ENCODE measurements at regions not wholly inside any gene's neighbourhood (a gene's known extent, or its start where the extent isn't known, plus 50 kb on each side); places are given as distances from the start of the nearest gene placed in this dataset.

- ATAC-seq (ENCODE audit: poor library complexity) (no peak), DNase-seq (no peak)
- intact Hi-C loops (cut with DNase I), result no loop called here
These were observed 274.9 kb upstream of the NEBL start for GRCh38 chr10:21171936-21172541.

GRCh38 chr10:21171197-21171935 is 274.3 kb upstream of the NEBL start:
- ATAC-seq (ENCODE audit: poor library complexity) (no peak), DNase-seq (no peak)
- intact Hi-C loops (cut with DNase I), result no loop called here

- ATAC-seq (ENCODE audit: poor library complexity), result no peak
- intact Hi-C loops (cut with DNase I), result no loop called here
- DNase-seq, result no peak
These were observed 273.1 kb upstream of the NEBL start for GRCh38 chr10:21170216-21170615.

GRCh38 chr10:21169271-21169670 is 272.2 kb upstream of the NEBL start:
- no peak for DNase-seq
- ATAC-seq (ENCODE audit: poor library complexity), result no peak
- intact Hi-C loops (cut with DNase I), result no loop called here

- intact Hi-C loops (cut with DNase I), result no loop called here
- no peak for ATAC-seq (ENCODE audit: poor library complexity)
- DNase-seq, result no peak
These were observed 270.3 kb upstream of the NEBL start for GRCh38 chr10:21167288-21168010.

GRCh38 chr10:21166557-21167287 is 269.6 kb upstream of the NEBL start:
- no peak for DNase-seq
- intact Hi-C loops (cut with DNase I), result no loop called here
- no peak for ATAC-seq (ENCODE audit: poor library complexity)

GRCh38 chr10:21165489-21165888 is 268.4 kb upstream of the NEBL start:
- ATAC-seq (ENCODE audit: poor library complexity) (no peak), DNase-seq (no peak)
- intact Hi-C loops (cut with DNase I), result no loop called here

- intact Hi-C loops (cut with DNase I), result no loop called here
- no peak for ATAC-seq (ENCODE audit: poor library complexity)
- no peak for DNase-seq
These were observed 267.6 kb upstream of the NEBL start for GRCh38 chr10:21164687-21165086.

- intact Hi-C loops (cut with DNase I), result no loop called here
- no peak for ATAC-seq (ENCODE audit: poor library complexity)
These were observed 265.8 kb upstream of the NEBL start for GRCh38 chr10:21162948-21163347.

GRCh38 chr10:21161647-21162046 is 264.5 kb upstream of the NEBL start:
- intact Hi-C loops (cut with DNase I), result no loop called here
- no peak for ATAC-seq (ENCODE audit: poor library complexity)
- no peak for DNase-seq

More at GRCh38 chr10:21162948-21163347, 265.8 kb upstream of the NEBL start:
- DNase-seq, result no peak

- ATAC-seq (ENCODE audit: poor library complexity) (no peak), DNase-seq (no peak)
- intact Hi-C loops (cut with DNase I), result no loop called here
These were observed 264.0 kb upstream of the NEBL start for GRCh38 chr10:21161090-21161625.

GRCh38 chr10:21160116-21160515 is 263.0 kb upstream of the NEBL start:
- ATAC-seq (ENCODE audit: poor library complexity) (peak; percentile 45), DNase-seq (no peak)
- intact Hi-C loops (cut with DNase I), result no loop called here

GRCh38 chr10:21159669-21160068 is 262.6 kb upstream of the NEBL start:
- ATAC-seq (ENCODE audit: poor library complexity), result no peak
- intact Hi-C loops (cut with DNase I), result no loop called here
- no peak for DNase-seq

GRCh38 chr10:21158301-21158700 is 261.2 kb upstream of the NEBL start:
- ATAC-seq (ENCODE audit: poor library complexity), result no peak
- intact Hi-C loops (cut with DNase I), result no loop called here
- DNase-seq, result no peak

GRCh38 chr10:21157664-21158063 is 260.6 kb upstream of the NEBL start:
- no peak for ATAC-seq (ENCODE audit: poor library complexity)
- no peak for DNase-seq
- intact Hi-C loops (cut with DNase I), result no loop called here

- DNase-seq (no peak), ATAC-seq (ENCODE audit: poor library complexity) (no peak)
- intact Hi-C loops (cut with DNase I), result no loop called here
These were observed 253.1 kb upstream of the NEBL start for GRCh38 chr10:21150166-21150565.

- intact Hi-C loops (cut with DNase I), result no loop called here
- ATAC-seq (ENCODE audit: poor library complexity) (no peak), DNase-seq (no peak)
These were observed 249.3 kb upstream of the NEBL start for GRCh38 chr10:21146436-21146789.

GRCh38 chr10:21145751-21146435 is 248.8 kb upstream of the NEBL start:
- intact Hi-C loops (cut with DNase I), result no loop called here
- ATAC-seq (ENCODE audit: poor library complexity), result no peak
- no peak for DNase-seq

- intact Hi-C loops (cut with DNase I), result no loop called here
- DNase-seq, result no peak
- ATAC-seq (ENCODE audit: poor library complexity), result no peak
These were observed 246.9 kb upstream of the NEBL start for GRCh38 chr10:21144047-21144446.

Data from Right ventricle myocardium superior (tissue), 1 donor.